ENCODE measurements at regions not wholly inside any gene's neighbourhood (a gene's known extent, or its start where the extent isn't known, plus 50 kb on each side); places are given as distances from the start of the nearest gene placed in this dataset.

DNA sequence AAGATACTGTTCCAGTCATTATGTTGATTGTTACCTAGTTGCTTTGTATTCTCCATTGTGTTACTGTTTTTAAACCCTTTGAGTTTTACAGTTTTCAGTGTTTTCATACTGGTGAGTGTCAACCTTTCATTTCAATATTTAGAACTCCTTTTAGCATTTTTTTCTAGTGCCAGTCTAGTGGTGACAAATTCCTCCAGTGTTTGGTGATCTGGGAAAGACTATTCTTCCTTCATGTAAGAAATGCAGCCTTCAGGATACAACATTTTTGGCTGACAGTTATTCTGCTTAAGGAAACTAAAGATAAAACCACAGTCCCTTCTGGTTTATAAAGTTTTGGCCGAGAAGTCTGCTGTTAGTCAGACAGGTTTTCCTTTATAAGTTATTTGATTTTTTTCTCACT, 143.8 kb downstream of the ETAA1 start:
- TF ChIP-seq CEBPB (IDR thresholded peaks at IDR 0.05; ENCODE audit: borderline replicate concordance in 1 of 2, low read depth in 2 of 2, low read length in 2 of 2) (no peak), ZBTB11 (CRISPR knock-in tag; IDR thresholded peaks at IDR 0.05) (no peak), SMC3 (IDR thresholded peaks at IDR 0.05; ENCODE audit: borderline replicate concordance, low read length) (no peak)
- TF ChIP-seq, protein P1, sequence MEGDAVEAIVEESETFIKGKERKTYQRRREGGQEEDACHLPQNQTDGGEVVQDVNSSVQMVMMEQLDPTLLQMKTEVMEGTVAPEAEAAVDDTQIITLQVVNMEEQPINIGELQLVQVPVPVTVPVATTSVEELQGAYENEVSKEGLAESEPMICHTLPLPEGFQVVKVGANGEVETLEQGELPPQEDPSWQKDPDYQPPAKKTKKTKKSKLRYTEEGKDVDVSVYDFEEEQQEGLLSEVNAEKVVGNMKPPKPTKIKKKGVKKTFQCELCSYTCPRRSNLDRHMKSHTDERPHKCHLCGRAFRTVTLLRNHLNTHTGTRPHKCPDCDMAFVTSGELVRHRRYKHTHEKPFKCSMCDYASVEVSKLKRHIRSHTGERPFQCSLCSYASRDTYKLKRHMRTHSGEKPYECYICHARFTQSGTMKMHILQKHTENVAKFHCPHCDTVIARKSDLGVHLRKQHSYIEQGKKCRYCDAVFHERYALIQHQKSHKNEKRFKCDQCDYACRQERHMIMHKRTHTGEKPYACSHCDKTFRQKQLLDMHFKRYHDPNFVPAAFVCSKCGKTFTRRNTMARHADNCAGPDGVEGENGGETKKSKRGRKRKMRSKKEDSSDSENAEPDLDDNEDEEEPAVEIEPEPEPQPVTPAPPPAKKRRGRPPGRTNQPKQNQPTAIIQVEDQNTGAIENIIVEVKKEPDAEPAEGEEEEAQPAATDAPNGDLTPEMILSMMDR (IDR thresholded peaks at IDR 0.05 in 2 of 3, conservative IDR thresholded peaks at IDR 0.05 in 1 of 3; ENCODE audit: control insufficient read depth in 2 of 3, extremely low read depth in 1 of 3, insufficient read depth in 1 of 3, low read depth in 3 of 3, low read length in 3 of 3): no peak

All from GM12878 (cell line).